HG03432 (cell line): ENCODE measurements at regions not wholly inside any gene's neighbourhood (a gene's known extent, or its start where the extent isn't known, plus 50 kb on each side); places are given as distances from the start of the nearest gene placed in this dataset.
A peak's percentile ranks its signal among the peaks of the same experiment; 100 is the strongest.

ENCODE experiments used
- ATAC-seq: cut with Tn5 transposase; IDR thresholded peaks from one replicate; pipeline ENCODE4 v1.9.1; 2021; ENCODE audit warnings: mild to moderate bottlenecking, moderate library complexity; ENCODE audit not compliant: unreplicated experiment

- ATAC-seq = no peak
These were observed 97.0 kb upstream of the JAG1 start for GRCh38 chr20:10770753-10771152.

- no peak for ATAC-seq
These were observed 97.8 kb upstream of the JAG1 start for GRCh38 chr20:10771435-10772140.

- no peak for ATAC-seq
These were observed 100.7 kb upstream of the JAG1 start for GRCh38 chr20:10774357-10774943.

GRCh38 chr20:10777710-10778109 is 103.9 kb upstream of the JAG1 start:
- no peak for ATAC-seq

GRCh38 chr20:10779911-10780310 is 106.1 kb upstream of the JAG1 start:
- no peak for ATAC-seq

GRCh38 chr20:10780901-10781300 is 107.1 kb upstream of the JAG1 start:
- peak; percentile 27 for ATAC-seq

- ATAC-seq = peak; percentile 71
These were observed 107.7 kb upstream of the JAG1 start for GRCh38 chr20:10781526-10781925.

GRCh38 chr20:10783707-10784553 is 110.1 kb upstream of the JAG1 start:
- ATAC-seq = no peak

- no peak for ATAC-seq
These were observed 110.9 kb upstream of the JAG1 start for GRCh38 chr20:10784554-10785183.

- ATAC-seq = no peak
These were observed 112.9 kb upstream of the JAG1 start for GRCh38 chr20:10786678-10787077.

- ATAC-seq = no peak
These were observed 114.3 kb upstream of the JAG1 start for GRCh38 chr20:10788055-10788454.

GRCh38 chr20:10788877-10789276 is 115.1 kb upstream of the JAG1 start:
- ATAC-seq = no peak

GRCh38 chr20:10789386-10789785 is 115.6 kb upstream of the JAG1 start:
- no peak for ATAC-seq

- ATAC-seq = no peak
These were observed 116.2 kb upstream of the JAG1 start for GRCh38 chr20:10790013-10790412.

- ATAC-seq = no peak
These were observed 118.5 kb upstream of the JAG1 start for GRCh38 chr20:10792291-10792690.

GRCh38 chr20:10793766-10794165 is 120.0 kb upstream of the JAG1 start:
- no peak for ATAC-seq

- ATAC-seq = no peak
These were observed 121.0 kb upstream of the JAG1 start for GRCh38 chr20:10794765-10795164.

GRCh38 chr20:10795286-10796026 is 121.7 kb upstream of the JAG1 start:
- no peak for ATAC-seq

GRCh38 chr20:10798811-10799210 is 125.0 kb upstream of the JAG1 start:
- ATAC-seq = no peak

- no peak for ATAC-seq
These were observed 125.9 kb upstream of the JAG1 start for GRCh38 chr20:10799735-10800134.

GRCh38 chr20:10800288-10800687 is 126.5 kb upstream of the JAG1 start:
- ATAC-seq = no peak
